GM13976 (cell line): ENCODE measurements at regions not wholly inside any gene's neighbourhood (a gene's known extent, or its start where the extent isn't known, plus 50 kb on each side); places are given as distances from the start of the nearest gene placed in this dataset.

Experiments
- DNase-seq: peaks from one replicate; pipeline ENCODE4 v3.0.0; 2012; ENCODE audit warnings: low spot score
- in situ Hi-C: fragments of 300-500 bp; cut with MboI; formaldehyde crosslinking; loops from one replicate; pipeline ENCODE4 v1.12.0; 2022; ENCODE audit warnings: low sequenced_read_pairs, mixed read lengths, inconsistent platforms; ENCODE audit not compliant: unreplicated experiment
- TF ChIP-seq, protein P1 (sequence below): IDR thresholded peaks from 2 replicates; pipeline ENCODE4 v1.5.1; 2012; ENCODE audit warnings: borderline replicate concordance, mild to moderate bottlenecking; ENCODE audit not compliant: insufficient read depth; ENCODE audit errors: extremely low read depth, missing control alignments, control extremely low read depth

DNA sequence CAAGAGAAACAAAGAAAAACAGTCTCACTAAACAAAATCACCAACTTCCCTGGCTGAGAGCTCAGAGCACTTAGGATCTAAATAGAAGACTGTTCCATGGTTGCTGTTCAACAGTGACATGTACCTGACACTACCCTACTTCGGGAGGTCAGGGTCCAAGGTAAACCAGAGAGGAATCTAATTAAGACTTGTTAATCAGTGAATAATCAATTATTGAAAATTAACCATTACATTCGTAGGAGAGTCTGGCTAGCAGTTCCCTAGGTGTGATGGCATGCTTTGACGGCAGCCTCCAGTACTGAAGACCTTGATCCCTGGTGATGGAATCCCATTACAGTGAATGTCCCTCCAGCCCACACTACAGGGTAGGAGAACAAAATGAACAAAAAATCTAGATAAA, 154.0 kb upstream of the AFDN start:
- no peak for DNase-seq
- in situ Hi-C loops, result no loop called here
- TF ChIP-seq, protein P1, sequence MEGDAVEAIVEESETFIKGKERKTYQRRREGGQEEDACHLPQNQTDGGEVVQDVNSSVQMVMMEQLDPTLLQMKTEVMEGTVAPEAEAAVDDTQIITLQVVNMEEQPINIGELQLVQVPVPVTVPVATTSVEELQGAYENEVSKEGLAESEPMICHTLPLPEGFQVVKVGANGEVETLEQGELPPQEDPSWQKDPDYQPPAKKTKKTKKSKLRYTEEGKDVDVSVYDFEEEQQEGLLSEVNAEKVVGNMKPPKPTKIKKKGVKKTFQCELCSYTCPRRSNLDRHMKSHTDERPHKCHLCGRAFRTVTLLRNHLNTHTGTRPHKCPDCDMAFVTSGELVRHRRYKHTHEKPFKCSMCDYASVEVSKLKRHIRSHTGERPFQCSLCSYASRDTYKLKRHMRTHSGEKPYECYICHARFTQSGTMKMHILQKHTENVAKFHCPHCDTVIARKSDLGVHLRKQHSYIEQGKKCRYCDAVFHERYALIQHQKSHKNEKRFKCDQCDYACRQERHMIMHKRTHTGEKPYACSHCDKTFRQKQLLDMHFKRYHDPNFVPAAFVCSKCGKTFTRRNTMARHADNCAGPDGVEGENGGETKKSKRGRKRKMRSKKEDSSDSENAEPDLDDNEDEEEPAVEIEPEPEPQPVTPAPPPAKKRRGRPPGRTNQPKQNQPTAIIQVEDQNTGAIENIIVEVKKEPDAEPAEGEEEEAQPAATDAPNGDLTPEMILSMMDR, result no peak

DNA sequence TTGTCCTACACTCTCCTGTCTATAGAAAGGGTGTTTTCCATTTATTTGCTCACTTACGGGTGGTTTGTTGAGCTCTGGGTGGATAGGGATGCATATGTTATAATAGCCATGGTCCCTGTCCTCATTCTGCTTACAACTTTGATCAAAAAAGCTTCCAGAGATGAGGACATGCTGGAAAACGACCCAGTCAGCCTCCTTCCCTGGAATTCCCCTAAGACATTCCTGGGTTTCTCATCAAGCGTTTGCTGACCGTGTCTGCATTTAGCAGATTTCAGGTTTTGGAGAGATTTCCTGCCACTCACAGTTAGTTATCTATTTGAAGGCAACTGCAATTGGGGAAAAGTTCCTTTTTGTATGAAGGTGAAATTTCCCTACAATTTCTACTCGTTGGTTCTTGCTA, 152.8 kb upstream of the AFDN start:
- TF ChIP-seq, protein P1, result no peak
- DNase-seq, result no peak
- in situ Hi-C loops, result no loop called here

DNA sequence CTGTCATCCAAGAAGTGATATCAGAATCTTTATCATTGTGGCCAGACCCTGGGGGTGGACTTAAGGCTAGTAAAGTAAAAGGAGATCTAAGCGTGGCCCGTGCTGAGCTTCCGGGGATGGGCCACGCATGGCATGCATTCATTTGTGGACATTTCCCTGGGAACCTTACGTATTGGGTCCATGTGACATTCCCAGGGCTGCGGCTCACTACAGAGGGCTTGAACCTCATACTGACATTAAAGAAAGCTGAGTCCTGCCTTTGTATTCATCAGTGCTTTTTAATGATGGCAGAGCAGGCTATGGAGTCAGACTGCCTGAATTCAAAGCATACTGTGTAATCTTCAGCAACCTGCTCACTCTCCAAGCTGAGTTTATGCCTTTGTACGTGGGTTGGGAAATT, 152.2 kb upstream of the AFDN start:
- in situ Hi-C loops, result no loop called here

DNA sequence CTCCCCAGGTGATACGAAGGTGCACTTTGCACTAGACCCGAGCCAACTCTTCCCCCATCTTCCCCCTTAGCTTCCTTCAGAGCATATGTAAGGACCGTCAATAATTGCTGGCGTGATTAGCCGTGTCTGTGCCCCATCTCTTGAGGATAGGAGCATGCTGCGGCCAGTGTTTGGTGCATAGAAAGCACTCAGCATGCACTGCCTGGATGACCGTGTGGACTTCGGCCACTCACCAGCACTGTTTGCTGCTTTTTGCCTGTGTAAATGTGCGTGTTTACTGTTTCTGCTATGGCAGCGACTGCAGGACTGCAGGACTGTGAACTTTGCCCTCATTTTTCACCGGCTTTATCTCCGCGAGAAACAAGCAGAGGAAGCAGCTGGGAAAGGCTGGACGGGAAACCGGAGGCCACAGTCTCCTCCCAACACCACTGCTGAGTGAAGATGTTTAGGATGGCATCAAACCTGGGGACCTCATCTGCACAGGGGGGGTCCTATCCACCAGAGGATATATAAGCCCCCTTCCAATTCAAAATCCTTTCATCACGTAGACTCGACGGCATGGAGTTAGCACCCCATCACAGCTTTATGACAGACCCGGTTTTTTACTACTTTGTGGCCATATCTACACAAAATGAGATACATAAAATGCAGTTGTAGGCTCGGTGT, 150.6 kb upstream of the AFDN start:
- in situ Hi-C loops, result no loop called here
- no peak for DNase-seq
- TF ChIP-seq, protein P1, result no peak

More for the DNA sequence above, 152.2 kb upstream of the AFDN start:
- TF ChIP-seq, protein P1, result no peak
- DNase-seq, result no peak

DNA sequence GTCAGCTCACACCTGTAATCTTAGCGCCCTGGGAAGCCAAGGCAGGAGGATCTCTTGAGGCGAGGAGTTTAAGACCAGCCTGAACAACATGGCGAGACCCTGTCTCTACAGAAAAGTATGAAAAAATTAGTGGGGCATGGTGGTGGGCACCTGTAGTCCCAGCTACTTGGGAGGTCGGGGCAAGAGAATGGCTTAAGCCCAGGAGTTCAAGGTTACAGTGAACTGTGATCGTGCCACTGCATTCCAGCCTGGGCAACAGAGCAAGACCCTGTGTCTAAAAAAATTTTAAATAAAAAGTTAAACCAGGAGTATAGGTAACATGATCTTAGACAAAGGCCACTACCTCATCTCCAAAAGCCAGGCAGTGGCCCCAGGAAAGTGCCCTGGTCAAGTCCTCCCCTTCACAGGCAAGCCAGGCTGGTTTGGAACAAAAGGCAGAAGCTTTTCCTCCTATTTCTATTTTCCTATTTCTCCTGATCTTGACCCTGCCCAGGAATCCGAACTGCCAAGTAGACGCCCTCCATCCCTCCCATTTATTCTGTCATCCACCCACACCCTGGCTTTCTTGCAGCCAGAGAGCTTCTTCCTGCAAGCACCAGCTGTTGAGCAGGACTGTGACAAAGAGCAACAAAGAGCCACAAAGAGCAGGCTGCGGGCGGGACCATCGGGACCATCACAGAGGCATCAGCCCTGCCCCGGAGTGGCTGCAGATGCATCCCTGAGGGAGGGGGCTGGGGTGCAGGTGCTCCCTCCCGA, 149.9 kb upstream of the AFDN start:
- DNase-seq, result no peak
- in situ Hi-C loops, result no loop called here
- TF ChIP-seq, protein P1, result no peak

DNA sequence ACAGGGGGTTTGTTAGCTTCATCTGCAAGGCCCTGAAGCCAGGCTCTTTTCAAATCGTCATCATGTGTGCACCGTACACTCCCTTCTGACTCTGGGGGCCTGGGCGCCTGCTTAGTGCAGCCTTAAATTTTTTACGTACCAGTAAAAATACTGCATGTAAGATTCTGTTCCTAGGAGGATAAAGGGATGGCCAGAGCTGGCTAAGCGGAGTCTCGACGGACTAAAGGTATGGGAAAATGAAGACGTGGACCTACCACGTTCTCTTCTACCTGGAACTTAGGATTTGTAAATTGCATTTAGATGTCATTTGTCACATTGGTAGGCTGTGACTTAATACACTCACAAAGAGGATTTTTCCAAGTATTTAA, 149.3 kb upstream of the AFDN start:
- in situ Hi-C loops, result no loop called here
- TF ChIP-seq, protein P1, result no peak
- DNase-seq, result no peak
